ENCODE measurements at regions not wholly inside any gene's neighbourhood (a gene's known extent, or its start where the extent isn't known, plus 50 kb on each side); places are given as distances from the start of the nearest gene placed in this dataset.
A peak's percentile ranks its signal among the peaks of the same experiment; 100 is the strongest.

DNA sequence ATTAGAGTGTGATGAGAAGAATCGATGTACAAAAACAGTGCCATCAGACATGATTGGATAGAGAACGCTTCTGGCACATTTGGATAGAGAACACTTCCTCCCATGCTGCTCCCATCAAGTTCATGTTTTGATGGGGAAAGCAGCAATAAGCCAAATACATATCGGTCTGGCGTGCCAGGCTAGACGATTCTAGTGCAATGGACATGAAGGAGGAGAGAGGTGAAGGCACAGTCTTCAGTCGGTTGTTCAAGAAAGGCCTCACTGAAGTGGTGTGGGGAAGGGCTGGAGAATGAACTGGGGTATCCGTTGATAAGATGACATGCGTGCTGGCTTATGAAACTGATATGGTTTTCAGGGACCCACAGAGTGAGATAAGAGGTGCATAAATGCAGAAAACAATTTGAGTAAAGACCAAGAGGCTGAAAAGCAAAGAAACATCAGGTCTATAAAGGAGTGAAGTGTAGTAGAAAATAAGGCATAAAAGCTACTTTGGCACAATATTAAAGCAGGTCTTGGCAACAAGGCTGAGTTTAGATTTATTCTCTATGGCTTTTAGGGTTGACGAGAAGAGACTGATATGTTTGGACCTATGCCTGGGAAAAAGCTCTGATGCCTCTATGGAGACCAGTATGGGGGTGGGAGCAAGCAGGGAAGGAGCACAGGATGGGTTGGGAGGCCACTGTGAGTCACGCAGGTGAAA is 117.6 kb upstream of the PIEZO2 start:
- no peak for DNase-seq

DNA sequence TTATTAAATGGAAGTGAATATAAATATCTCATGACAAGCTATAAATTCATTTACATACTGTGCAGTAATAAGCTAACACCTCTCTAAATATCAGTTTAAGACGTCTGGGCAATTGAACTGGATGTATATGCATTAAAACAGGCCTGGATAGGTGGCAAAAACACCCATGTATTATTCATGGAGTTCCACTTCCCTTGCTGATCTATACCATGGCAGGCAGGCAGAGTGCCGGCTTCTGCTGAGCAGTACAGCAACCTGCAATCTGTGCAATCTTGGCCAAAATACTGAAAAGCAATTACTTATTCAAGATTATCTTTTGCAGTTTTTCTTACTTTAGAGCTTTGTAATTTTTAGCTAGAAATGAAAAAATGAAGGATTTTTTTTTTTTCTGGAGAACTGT is 112.1 kb upstream of the PIEZO2 start:
- DNase-seq: no peak

DNA sequence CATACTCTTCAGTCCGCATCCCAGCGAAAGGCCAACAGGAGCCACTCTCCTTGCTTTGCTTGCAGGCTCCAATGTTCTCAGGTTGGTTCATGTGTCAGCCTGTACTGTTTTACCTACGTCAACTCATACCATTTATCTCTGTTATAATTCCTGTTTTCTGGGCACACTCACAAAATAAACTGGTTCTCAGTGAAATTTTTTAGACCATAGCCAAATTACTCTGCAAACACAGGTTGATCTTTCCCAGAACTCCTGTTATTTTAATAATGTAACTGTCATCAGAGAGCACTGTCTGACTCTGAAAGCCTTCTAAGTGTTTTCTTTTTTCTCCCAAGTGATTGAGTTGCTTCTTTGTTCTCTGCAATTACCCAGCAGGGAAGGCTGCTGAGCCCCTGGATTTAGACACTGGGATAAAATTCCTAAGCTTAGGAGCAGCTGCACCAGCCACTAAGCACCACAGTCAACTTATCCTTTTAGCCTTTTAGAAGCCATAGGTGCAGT is 111.6 kb upstream of the PIEZO2 start:
- DNase-seq: no peak

DNA sequence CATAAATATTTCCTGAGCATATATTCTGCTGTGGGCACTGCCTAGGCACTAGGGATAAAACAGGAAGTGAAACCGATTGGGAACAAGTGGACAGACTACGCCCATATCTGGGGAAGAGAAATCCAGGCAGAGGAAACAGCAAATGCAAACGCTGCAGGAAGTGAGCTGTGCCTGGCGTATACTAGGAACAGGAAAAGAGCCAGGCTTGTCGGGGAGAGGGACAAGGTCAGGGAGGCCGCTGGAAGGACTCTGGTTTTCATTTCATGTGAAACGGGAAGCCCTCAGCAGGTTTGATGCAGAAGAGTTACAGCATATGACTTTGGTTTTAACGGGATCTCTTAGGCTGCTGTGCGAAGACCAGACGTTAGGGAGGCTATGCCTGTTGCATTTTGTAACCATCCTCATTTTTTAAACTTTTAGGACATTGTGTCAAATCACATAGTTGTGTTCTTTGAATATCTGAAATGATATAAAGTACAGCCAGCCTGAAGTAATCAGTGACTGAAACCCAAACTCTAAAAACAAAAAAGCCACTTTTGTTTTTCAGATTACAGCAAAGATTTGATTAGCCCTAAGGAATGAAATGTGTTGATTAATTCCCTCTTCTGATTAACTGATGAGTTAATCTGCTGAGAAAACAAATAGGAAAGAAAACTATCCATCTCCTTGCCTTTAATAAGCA is 110.2 kb upstream of the PIEZO2 start:
- DNase-seq: peak; percentile 1 to 2

DNA sequence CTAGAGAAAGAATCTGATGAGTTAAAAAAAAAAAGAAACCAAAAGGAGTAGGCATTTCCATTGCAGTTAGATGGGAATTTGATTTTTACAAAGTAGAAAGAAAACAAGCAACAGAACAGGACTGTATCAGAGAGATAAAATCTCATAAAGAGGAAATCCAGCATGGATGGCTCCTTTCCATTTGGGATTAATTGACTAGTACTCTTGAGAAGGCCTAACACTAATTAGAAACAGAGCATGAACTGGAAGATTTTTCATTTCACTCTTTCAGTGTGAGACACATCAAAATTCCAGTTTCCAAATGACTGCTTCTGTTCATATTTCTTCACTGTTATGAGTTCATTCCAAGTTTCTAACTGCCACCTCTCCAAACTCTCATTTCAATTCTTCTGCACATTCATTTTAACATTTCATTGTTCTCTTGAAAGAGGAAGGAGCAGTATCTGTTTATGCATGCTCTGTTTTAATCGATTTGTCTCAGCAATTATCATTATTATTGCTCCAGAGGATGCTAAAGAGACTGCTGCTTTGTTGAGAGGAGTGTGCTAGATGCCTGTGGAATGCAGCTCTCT is 108.8 kb upstream of the PIEZO2 start:
- no peak for DNase-seq

DNA sequence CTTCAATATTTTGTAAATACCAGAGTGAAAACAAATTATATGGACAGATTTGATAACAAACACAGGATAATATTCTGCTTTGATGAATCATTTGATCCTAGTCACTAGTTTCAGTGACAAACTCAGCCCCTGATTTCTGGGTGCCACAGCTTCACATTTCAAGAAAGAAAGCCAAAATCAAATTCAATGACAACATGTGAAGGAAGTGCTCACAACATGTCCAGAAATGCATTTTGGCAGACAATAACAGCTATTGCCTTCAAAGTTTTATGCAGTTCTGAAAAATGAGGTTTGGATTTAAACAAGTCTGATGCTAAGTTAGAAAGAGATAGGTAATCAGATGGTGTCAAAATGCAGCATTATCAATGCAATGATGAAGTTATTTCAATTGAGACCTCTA is 106.9 kb upstream of the PIEZO2 start:
- no peak for DNase-seq

DNA sequence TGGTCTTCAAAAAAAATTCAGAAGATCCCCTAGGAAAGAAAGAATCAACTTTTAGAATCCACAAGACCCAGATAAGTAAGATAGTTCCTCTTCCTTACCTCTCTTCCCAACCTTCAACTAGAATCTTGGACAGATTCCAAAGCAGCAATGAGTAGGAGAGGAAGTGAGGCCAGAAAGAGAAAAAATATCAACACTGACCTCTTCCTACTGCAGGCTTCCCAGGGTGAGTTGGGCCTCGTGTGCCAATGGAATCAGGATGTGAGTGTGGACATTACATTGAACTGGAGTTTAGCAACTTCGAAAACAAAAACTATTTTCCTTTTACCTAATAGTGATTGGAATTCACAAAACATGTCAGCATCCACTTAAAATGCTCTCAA is 102.5 kb upstream of the PIEZO2 start:
- DNase-seq: no peak

DNA sequence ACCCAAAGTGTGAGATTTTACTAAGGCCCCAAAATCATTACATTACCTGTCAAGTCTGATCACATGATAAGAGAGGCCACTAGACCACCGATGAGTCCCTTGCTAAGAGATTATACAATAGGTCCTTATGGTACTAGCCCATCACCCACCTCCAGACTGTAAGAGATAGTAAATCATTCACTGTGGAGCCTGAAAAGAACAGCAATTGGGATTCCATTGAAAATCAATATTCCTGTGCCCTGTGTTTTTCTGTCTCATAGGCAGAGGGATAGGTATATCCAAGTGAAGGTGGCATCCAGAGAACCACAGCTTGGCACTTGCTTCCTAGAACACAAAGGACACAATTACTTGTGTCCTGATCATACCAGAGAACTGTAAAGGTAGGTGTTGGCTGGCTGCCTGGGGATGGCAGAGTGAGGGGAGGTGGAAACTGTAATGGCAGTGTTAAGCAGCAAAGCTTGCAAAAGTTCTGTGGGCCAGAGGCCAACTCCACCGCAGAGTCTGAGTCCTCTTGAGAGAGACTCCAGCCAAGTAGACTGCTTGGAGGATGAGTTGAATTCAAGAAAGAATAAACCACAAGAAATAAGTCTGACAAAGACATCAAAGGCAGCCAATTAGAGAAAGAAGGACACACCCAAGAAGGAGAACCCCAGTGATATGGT is 102.0 kb upstream of the PIEZO2 start:
- no peak for DNase-seq

DNA sequence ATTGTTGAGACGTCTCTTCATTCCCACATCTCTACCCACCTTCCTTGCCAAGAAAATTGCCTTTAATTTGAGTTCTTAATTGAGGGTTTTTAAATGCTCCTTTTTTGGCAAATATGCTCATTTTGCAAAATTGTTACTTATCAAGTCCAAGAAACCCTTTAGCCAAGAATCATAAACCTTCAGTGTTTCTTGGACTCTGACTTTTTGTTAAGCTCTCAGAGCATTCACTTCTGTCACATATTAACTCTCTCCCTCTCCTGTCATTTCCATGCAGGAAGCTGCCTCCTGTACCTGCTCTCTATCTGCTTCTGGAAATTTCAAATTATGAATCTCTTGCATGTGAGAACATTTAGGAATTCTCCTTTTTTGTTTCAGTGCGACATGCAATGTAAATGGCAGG is 100.0 kb upstream of the PIEZO2 start:
- DNase-seq: no peak

DNA sequence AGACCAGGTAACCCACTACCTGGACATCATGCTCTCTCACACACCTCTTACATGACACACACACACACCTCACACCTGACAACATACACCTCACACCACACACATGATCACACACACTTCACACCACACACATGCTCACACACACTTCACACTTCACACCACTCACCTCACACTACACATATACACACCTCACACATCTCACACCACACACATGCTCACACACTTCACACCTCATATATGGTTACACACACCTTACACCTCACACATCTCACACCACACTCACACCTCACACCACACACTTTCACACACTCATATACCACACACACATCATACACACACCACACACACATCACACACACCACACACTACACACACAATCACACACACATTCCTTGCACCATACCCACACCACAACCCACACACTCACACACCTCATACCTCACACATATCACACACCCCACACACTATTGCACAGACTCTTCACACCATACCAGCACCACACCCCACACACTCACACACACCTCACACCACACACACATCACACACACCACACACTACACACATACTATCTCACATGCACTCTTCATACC is 98.1 kb upstream of the PIEZO2 start:
- no peak for DNase-seq

DNA sequence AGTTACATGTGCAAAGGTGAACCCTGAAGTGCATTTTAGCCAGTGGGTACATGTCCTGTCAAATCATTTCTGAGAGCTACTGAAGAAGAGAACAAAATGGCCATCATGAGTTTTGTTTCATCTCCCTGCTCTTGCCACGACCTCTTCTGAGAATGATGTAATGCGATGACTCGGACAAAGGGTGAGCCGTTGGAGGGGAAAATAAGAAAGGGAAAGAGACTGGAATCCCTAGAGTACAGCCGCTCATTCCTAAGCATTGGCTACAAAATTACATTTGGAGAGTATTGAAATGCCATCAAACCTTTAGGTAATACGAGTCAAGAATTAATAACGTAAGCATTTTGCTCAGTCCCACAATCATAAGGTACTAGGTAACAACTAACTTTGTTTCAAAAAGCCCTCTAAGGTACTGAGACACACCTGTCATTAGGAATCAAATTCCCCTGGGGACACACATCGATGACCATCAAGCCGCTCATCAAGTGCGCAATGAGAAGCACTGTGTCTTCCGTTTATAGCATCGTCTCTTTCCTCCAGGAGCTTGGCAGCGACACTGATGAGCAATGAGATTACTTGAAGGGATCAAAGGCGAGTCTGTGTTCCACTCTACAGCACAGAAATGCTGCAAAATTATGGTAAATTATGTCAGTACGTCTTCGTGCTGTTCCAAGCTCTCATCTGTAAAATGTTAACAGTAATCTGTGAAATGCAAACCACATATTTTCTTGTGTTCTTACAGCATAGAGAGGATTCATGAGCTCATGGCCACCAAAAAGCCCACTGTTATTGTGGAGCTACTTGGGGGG is 97.3 kb upstream of the PIEZO2 start:
- DNase-seq: no peak

DNA sequence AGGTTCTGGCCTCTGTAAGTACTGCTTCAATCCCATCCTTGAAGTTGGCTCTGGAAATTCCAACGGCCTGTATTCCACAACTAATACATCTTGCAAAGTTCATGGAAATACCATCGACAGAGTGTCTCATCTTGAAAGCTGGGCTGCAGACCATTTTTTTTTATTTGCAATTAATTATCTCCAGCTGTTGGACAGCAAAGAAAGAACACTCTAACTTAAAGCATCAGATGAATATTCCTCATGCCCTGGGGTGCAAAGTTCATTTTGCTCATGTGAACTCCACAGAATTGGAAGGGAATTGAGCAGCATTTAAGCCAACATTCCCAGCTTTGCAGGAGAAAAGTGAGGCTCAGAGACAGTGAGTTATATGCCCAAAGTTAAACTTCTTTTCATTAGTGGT is 96.5 kb upstream of the PIEZO2 start:
- no peak for DNase-seq

DNA sequence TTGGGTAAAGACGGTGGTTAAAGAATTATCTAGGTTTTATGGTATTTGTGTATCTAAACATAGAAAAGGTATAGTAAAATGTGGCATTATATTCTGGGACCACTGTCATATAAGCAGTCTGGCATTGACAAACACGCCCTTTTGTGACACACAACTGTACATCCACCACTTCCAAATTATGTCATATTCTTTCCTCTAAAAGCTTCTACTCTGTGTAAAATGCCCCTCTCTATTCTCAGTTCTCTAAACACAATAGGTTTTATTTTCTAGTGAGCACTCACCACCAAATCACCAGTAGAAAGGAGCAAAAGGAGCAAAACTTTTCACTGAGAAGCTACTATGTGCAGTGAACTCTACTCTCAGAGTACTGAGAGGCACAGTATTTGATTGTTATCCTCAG is 88.1 kb upstream of the PIEZO2 start:
- no peak for DNase-seq

DNA sequence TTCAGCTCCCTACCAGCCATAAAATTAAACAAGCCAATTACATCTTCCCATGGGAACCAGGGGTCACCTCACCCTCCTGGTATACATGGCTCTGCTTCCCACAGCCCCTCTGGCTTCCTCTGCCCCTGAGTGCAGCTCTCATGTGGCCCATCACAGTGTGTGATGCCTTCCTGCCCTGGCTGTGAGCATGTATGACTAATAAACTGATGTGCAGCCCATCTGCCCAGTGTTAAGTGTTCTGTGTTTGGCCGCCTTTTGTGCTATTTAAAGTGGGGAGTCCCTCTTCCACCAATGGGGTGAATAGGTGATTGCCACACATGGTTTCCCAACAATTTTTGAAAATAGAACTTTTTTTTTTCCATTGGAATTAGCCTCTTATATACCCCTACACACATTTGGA is 87.7 kb upstream of the PIEZO2 start:
- DNase-seq: no peak

DNA sequence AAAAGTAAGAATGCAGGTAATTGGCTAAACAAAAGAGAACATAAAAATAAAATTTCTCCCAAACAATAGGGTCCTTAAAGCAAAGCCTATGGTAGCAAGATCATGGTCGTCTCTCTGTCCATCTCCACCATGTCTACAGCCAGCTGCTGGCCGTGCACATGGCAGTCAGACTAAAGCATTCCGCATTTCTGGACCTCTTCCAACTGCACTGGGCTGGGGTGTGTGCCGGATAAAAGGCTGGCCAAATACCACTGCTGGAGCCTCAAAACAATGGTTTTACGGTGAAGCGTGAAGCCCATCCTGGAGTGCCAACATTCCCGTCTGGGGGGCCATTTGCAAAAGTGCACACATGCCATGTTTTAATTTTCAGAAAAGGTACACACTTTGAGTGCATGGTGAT is 74.8 kb upstream of the PIEZO2 start:
- no peak for DNase-seq

DNA sequence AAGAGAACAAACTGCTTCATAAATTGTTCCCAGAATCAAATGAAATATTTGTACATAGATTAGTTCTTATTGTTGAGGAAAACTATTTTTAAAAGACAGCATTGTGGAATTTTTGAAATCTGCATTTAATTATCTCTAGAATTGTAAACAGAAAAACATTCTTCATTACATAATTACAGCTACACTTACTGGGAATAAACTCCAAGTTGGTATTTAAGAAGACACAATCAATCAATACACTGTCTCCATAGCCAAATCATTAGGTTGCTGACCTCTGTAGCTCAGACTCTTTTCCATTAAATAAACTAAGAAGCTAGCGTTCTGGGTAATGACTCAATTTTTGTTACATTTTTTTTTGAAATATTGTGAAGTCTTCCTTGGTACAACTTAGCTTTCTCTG is 70.2 kb upstream of the PIEZO2 start:
- DNase-seq: no peak

DNA sequence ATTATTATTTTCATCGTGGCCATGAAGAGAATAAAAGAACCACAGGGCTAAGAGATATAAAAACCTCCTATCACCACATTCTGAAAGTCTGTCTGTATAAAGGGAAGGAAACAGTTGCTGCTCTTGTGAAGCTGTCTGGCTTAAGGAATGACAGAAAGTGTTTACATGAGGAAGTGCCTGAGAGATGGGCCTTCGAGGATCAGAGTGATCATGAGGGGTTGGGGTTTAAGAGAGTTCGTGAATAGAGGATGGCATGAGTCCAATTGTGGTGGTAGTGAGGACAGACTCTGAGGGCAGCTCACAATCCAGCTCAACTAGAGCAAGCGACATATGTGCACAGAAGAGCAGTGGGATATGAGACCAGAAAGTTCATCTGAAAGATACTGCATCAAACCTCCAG is 65.8 kb upstream of the PIEZO2 start:
- no peak for DNase-seq

DNA sequence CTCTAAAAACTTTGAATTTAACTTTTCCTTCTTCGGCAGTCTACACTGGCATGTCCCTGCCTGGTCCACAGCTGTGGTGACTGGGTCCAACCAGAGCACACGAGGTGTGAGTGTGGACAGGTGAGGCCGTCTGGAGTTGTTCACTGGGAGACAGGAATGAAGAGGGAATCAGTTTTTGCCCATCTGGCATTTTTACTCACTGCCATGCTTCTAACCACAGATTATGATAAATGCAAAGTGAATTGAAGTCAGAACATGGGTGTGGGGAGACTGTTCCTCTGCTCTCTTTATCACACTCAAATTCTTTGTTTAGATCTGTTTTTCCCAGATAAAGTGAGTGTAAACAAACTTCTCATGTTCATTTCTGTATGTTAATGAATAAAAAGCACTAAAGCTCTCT is 54.7 kb upstream of the PIEZO2 start:
- DNase-seq: no peak

DNA sequence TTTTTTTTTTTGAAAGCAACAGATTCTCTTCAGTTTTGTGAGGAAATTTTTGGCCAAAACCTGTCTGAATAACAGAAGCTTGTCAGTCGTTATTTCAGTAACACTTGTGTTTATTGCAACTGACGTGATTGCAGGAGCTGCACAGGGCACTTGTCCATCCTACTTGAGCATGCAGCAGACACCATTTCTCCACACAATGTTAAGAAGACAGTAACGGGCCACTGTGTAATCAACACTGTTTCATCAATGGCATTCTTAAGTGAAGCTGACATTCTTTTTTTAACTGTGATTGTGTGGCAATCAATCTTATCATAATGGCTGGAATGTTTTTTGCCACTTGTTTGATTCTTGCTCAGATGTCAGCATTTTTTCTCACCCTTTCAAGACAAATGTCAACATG is 50.1 kb upstream of the PIEZO2 start:
- no peak for DNase-seq
